ENCODE measurements at regions not wholly inside any gene's neighbourhood (a gene's known extent, or its start where the extent isn't known, plus 50 kb on each side); places are given as distances from the start of the nearest gene placed in this dataset.
"Not testable (repeated sequence)": the region's sequence is repeated elsewhere in the genome, so short reads cannot be mapped to it uniquely, and the experiment has no call there.

- not testable (repeated sequence) for TF ChIP-seq ZBTB33 (IDR thresholded peaks at IDR 0.05; ENCODE audit: extremely low read depth, insufficient replicate concordance, low read length); EZH2phosphoT487 (IDR thresholded peaks at IDR 0.05; ENCODE audit: borderline replicate concordance); EGR1 (IDR thresholded peaks at IDR 0.05; ENCODE audit: low read depth); POLR2A (IDR thresholded peaks at IDR 0.05; ENCODE audit: borderline replicate concordance, extremely low read depth, insufficient read depth, insufficient read length); CEBPB (IDR thresholded peaks at IDR 0.05; ENCODE audit: low read depth); ZNF274 (IDR thresholded peaks at IDR 0.05; ENCODE audit: low read depth, low read length); SIN3A (IDR thresholded peaks at IDR 0.05; ENCODE audit: low read depth); RAD21 (IDR thresholded peaks at IDR 0.05; ENCODE audit: low read depth); POLR2AphosphoS5 (IDR thresholded peaks at IDR 0.05; ENCODE audit: low read depth, low read length); EZH2 (IDR thresholded peaks at IDR 0.05); FOSL1 (IDR thresholded peaks at IDR 0.05; ENCODE audit: low read depth)
- TF ChIP-seq, protein P1, sequence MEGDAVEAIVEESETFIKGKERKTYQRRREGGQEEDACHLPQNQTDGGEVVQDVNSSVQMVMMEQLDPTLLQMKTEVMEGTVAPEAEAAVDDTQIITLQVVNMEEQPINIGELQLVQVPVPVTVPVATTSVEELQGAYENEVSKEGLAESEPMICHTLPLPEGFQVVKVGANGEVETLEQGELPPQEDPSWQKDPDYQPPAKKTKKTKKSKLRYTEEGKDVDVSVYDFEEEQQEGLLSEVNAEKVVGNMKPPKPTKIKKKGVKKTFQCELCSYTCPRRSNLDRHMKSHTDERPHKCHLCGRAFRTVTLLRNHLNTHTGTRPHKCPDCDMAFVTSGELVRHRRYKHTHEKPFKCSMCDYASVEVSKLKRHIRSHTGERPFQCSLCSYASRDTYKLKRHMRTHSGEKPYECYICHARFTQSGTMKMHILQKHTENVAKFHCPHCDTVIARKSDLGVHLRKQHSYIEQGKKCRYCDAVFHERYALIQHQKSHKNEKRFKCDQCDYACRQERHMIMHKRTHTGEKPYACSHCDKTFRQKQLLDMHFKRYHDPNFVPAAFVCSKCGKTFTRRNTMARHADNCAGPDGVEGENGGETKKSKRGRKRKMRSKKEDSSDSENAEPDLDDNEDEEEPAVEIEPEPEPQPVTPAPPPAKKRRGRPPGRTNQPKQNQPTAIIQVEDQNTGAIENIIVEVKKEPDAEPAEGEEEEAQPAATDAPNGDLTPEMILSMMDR (IDR thresholded peaks at IDR 0.05 in 2 of 3, conservative IDR thresholded peaks at IDR 0.05 in 1 of 3; ENCODE audit: borderline replicate concordance in 1 of 3, insufficient read depth in 1 of 3, low read depth in 2 of 3, low read length in 2 of 3): not testable (repeated sequence)
Measured at GRCh38 chrX:13441608-13442007, 121.8 kb upstream of the ATXN3L start.
